Retinal pigment epithelial cell (primary cell): ENCODE measurements at regions not wholly inside any gene's neighbourhood (a gene's known extent, or its start where the extent isn't known, plus 50 kb on each side); places are given as distances from the start of the nearest gene placed in this dataset.

Source experiments
- DNase-seq: peaks from one replicate; pipeline ENCODE4 v3.0.0-alpha.2; 2010; ENCODE audit warnings: low read depth
- H3K4me3 ChIP-seq: 2 replicates; pipeline ENCODE4 v1.5.1; 2011; ENCODE audit warnings: mild to moderate bottlenecking, low read length, control low read depth, moderate library complexity
- CTCF ChIP-seq: conservative IDR thresholded peaks from 2 replicates; pipeline ENCODE4 v1.5.1; 2011; ENCODE audit warnings: low read depth, low read length, control low read depth, inconsistent platforms

- TF ChIP-seq CTCF: no peak
- no peak overlapping the region for H3K4me3 ChIP-seq
- DNase-seq: no peak
These were observed 684.4 kb upstream of the SALL3 start for GRCh38 chr18:78295262-78295661.

GRCh38 chr18:78296166-78296565 lies 683.5 kb upstream of the SALL3 start:
- TF ChIP-seq CTCF: no peak
- no peak overlapping the region for H3K4me3 ChIP-seq
- DNase-seq: no peak

- no peak for DNase-seq
- no peak for TF ChIP-seq CTCF
- no peak overlapping the region for H3K4me3 ChIP-seq
These were observed 682.6 kb upstream of the SALL3 start for GRCh38 chr18:78297048-78297447.

GRCh38 chr18:78303519-78304191 lies 676.0 kb upstream of the SALL3 start:
- no peak for DNase-seq
- TF ChIP-seq CTCF: no peak
- H3K4me3 ChIP-seq: no peak overlapping the region

- DNase-seq: no peak
- H3K4me3 ChIP-seq: no peak overlapping the region
- TF ChIP-seq CTCF: no peak
These were observed 675.1 kb upstream of the SALL3 start for GRCh38 chr18:78304192-78305164.

GRCh38 chr18:78305789-78306188 lies 673.8 kb upstream of the SALL3 start:
- no peak for TF ChIP-seq CTCF
- no peak for DNase-seq
- H3K4me3 ChIP-seq: no peak overlapping the region

GRCh38 chr18:78309307-78309706 lies 670.3 kb upstream of the SALL3 start:
- TF ChIP-seq CTCF: no peak
- no peak for DNase-seq

More at GRCh38 chr18:78309307-78309706, 670.3 kb upstream of the SALL3 start:
- H3K4me3 ChIP-seq: no peak overlapping the region
